ENCODE measurements at regions not wholly inside any gene's neighbourhood (a gene's known extent, or its start where the extent isn't known, plus 50 kb on each side); places are given as distances from the start of the nearest gene placed in this dataset.
"Not testable (repeated sequence)": the region's sequence is repeated elsewhere in the genome, so short reads cannot be mapped to it uniquely, and the experiment has no call there.

DNA sequence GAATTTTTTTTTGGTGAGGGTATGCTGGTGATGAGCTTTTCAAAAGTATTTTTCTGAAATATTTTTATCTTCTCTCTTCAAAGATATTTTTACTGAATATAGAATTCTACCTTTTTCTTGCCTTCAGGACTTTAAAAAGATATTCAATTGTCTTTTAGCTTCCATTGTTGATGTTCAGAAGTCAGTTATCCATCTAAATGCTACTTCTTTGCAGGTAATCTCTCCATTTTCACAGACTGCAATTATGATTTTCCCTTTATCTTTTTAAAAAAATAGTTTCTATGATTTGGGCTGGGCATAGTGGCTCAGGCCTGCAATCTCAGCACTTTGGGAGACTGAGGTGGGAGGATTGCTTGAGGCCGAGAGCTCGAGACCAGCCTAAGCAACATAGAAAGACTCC, 222.4 kb downstream of the IL20RB start:
- no peaks in the 10 kb centered on the region for H3K36me3 ChIP-seq (ENCODE audit: control insufficient read depth, insufficient read depth, low read length)
- no peaks in the 10 kb centered on the region for H3K27me3 ChIP-seq (ENCODE audit: control insufficient read depth, insufficient read depth, low read length)
- H3K4me3 ChIP-seq (ENCODE audit: low read length), result no peak overlapping the region
- no peaks in the 10 kb centered on the region for H3K4me1 ChIP-seq (ENCODE audit: control insufficient read depth, insufficient read depth, low read length)
- no peaks in the 10 kb centered on the region for H3K9me3 ChIP-seq (ENCODE audit: control insufficient read depth, low read length)
- no peak overlapping the region for H3K9ac ChIP-seq (ENCODE audit: low read length)

DNA sequence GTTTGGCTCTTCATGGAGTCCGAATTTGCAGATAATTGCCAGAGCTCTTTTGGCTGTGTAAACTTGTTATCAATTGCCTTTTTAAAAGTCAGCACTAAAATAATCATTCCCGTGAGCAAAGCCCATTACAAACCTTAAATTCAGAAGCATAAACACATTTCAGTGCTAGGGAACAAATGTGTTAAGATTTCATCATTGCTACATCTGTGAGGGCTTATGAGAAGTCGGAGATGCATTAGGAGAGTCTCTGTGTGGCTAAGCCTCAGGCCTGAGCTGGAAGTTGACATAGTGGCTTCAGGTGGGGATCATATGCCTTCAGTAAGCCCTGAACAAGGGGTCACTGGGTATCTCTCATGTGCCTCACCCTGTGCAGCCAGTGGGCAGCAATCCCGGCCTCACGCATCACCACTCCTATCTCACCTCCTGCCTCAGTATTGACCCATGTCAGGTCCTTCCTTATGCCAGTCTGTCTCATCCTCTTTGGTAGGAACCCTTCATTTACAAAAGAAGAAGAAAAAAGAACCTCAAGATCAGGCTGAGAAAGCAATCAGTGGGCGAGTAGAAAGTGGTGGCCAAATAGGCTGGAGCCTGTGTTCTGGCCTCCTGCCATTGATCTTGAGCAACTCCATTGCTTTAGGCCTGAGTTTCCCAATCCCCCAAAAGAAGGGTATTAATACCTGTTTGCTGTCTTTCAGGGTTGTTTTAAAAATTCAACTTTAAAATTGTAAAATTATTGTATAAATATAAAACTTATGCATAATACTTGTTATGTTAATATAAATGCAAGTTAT, 233.5 kb downstream of the IL20RB start:
- H3K36me3 ChIP-seq (ENCODE audit: control insufficient read depth, insufficient read depth, low read length), result no peaks in the 10 kb centered on the region
- no peak overlapping the region for H3K4me3 ChIP-seq (ENCODE audit: low read length)
- H3K9ac ChIP-seq (ENCODE audit: low read length), result no peak overlapping the region
- no peaks in the 10 kb centered on the region for H3K9me3 ChIP-seq (ENCODE audit: control insufficient read depth, low read length)
- H3K4me1 ChIP-seq (ENCODE audit: control insufficient read depth, insufficient read depth, low read length), result no peaks in the 10 kb centered on the region
- H3K27me3 ChIP-seq (ENCODE audit: control insufficient read depth, insufficient read depth, low read length), result no peaks in the 10 kb centered on the region

GRCh38 chr3:137191951-137192350, 234.2 kb downstream of the IL20RB start:
- Histone ChIP-seq H3K9ac (ENCODE audit: low read length) (no peak overlapping the region), H3K4me1 (ENCODE audit: control insufficient read depth, insufficient read depth, low read length) (no peaks in the 10 kb centered on the region), H3K9me3 (ENCODE audit: control insufficient read depth, low read length) (no peaks in the 10 kb centered on the region), H3K36me3 (ENCODE audit: control insufficient read depth, insufficient read depth, low read length) (no peaks in the 10 kb centered on the region), H3K27me3 (ENCODE audit: control insufficient read depth, insufficient read depth, low read length) (no peaks in the 10 kb centered on the region), H3K4me3 (ENCODE audit: low read length) (no peak overlapping the region)

DNA sequence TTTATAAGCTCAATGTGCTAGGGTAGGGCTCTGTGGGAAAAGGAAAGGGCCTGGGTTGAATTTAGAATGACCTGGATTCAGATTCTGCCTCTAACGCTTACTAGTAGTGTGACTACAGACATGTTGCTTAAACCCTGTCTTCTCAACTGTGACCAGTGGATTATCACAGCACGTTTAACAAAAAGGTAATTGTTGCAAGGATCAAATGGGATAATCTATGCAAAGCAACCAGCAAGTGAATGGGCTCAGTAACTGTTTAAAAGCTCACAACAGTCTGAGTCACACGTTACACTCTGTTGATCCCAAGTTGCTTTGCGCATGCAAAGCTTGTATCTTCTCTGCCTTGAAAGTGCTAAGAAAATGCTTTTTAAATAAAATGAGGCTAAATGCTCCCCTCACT, 236.5 kb downstream of the IL20RB start:
- H3K27me3 ChIP-seq (ENCODE audit: control insufficient read depth, insufficient read depth, low read length), result no peaks in the 10 kb centered on the region
- H3K4me3 ChIP-seq (ENCODE audit: low read length), result no peak overlapping the region
- H3K9me3 ChIP-seq (ENCODE audit: control insufficient read depth, low read length), result no peaks in the 10 kb centered on the region
- no peak overlapping the region for H3K9ac ChIP-seq (ENCODE audit: low read length)
- no peaks in the 10 kb centered on the region for H3K36me3 ChIP-seq (ENCODE audit: control insufficient read depth, insufficient read depth, low read length)
- no peaks in the 10 kb centered on the region for H3K4me1 ChIP-seq (ENCODE audit: control insufficient read depth, insufficient read depth, low read length)

DNA sequence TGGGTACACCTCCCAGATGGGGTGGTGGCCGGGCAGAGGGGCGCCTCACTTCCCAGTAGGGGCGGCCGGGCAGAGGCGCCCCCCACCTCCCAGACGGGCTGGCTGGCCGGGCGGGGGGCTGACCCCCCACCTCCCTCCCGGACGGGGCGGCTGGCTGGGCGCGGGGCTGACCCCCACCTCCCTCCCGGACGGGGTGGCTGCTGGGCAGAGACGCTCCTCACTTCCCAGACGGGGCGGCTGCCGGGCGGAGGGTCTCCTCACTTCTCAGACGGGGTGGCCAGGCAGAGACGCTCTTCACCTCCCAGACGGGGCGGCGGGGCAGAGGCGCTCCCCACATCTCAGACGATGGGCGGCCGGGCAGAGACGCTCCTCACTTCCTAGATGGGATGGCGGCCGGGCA, 240.6 kb downstream of the IL20RB start:
- not testable (repeated sequence) for H3K27me3 ChIP-seq (ENCODE audit: control insufficient read depth, insufficient read depth, low read length); H3K4me3 ChIP-seq (ENCODE audit: low read length); H3K36me3 ChIP-seq (ENCODE audit: control insufficient read depth, insufficient read depth, low read length); H3K4me1 ChIP-seq (ENCODE audit: control insufficient read depth, insufficient read depth, low read length); H3K9me3 ChIP-seq (ENCODE audit: control insufficient read depth, low read length); H3K9ac ChIP-seq (ENCODE audit: low read length)

DNA sequence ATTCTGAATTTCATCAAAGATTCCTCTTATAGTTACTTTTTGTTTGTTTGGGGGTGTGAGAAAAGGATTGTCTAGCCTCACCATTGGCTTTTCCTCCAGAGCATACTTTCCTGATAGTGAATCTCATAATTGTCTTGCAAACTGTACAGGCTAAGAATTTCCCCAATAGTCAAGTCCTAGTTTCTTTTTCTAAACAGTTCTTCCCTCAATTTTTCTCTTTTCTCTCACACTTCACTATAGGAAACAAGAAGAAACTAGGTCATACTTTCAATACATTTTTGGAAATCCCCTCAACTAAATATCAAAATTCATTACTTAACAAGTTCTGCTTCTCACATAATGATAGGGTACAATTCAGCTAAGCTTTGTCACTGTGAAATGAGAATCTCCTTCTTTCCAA, 241.9 kb downstream of the IL20RB start:
- Histone ChIP-seq H3K4me3 (ENCODE audit: low read length) (no peak overlapping the region), H3K9me3 (ENCODE audit: control insufficient read depth, low read length) (no peaks in the 10 kb centered on the region), H3K9ac (ENCODE audit: low read length) (no peak overlapping the region), H3K36me3 (ENCODE audit: control insufficient read depth, insufficient read depth, low read length) (no peaks in the 10 kb centered on the region), H3K27me3 (ENCODE audit: control insufficient read depth, insufficient read depth, low read length) (no peaks in the 10 kb centered on the region), H3K4me1 (ENCODE audit: control insufficient read depth, insufficient read depth, low read length) (no peaks in the 10 kb centered on the region)

GRCh38 chr3:137201066-137201465, 243.3 kb downstream of the IL20RB start:
- H3K9ac ChIP-seq (ENCODE audit: low read length), result no peak overlapping the region
- H3K27me3 ChIP-seq (ENCODE audit: control insufficient read depth, insufficient read depth, low read length), result no peaks in the 10 kb centered on the region
- no peaks in the 10 kb centered on the region for H3K4me1 ChIP-seq (ENCODE audit: control insufficient read depth, insufficient read depth, low read length)
- H3K9me3 ChIP-seq (ENCODE audit: control insufficient read depth, low read length), result no peaks in the 10 kb centered on the region
- no peak overlapping the region for H3K4me3 ChIP-seq (ENCODE audit: low read length)
- H3K36me3 ChIP-seq (ENCODE audit: control insufficient read depth, insufficient read depth, low read length), result no peaks in the 10 kb centered on the region

GRCh38 chr3:137202941-137203340, 245.2 kb downstream of the IL20RB start:
- Histone ChIP-seq H3K27me3 (ENCODE audit: control insufficient read depth, insufficient read depth, low read length) (no peaks in the 10 kb centered on the region), H3K4me3 (ENCODE audit: low read length) (no peak overlapping the region)

GRCh38 chr3:137204409-137204808, 246.6 kb downstream of the IL20RB start:
- Histone ChIP-seq H3K4me3 (ENCODE audit: low read length) (no peak overlapping the region), H3K9me3 (ENCODE audit: control insufficient read depth, low read length) (no peaks in the 10 kb centered on the region), H3K9ac (ENCODE audit: low read length) (no peak overlapping the region), H3K27me3 (ENCODE audit: control insufficient read depth, insufficient read depth, low read length) (no peaks in the 10 kb centered on the region), H3K4me1 (ENCODE audit: control insufficient read depth, insufficient read depth, low read length) (no peaks in the 10 kb centered on the region), H3K36me3 (ENCODE audit: control insufficient read depth, insufficient read depth, low read length) (no peaks in the 10 kb centered on the region)

More at GRCh38 chr3:137202941-137203340, 245.2 kb downstream of the IL20RB start:
- Histone ChIP-seq H3K36me3 (ENCODE audit: control insufficient read depth, insufficient read depth, low read length) (no peaks in the 10 kb centered on the region), H3K4me1 (ENCODE audit: control insufficient read depth, insufficient read depth, low read length) (no peaks in the 10 kb centered on the region), H3K9ac (ENCODE audit: low read length) (no peak overlapping the region), H3K9me3 (ENCODE audit: control insufficient read depth, low read length) (no peaks in the 10 kb centered on the region)

GRCh38 chr3:137205394-137206045, 247.7 kb downstream of the IL20RB start:
- Histone ChIP-seq H3K9ac (ENCODE audit: low read length) (no peak overlapping the region), H3K9me3 (ENCODE audit: control insufficient read depth, low read length) (no peaks in the 10 kb centered on the region), H3K4me3 (ENCODE audit: low read length) (no peak overlapping the region), H3K4me1 (ENCODE audit: control insufficient read depth, insufficient read depth, low read length) (no peaks in the 10 kb centered on the region), H3K27me3 (ENCODE audit: control insufficient read depth, insufficient read depth, low read length) (no peaks in the 10 kb centered on the region), H3K36me3 (ENCODE audit: control insufficient read depth, insufficient read depth, low read length) (no peaks in the 10 kb centered on the region)

- Histone ChIP-seq H3K9ac (ENCODE audit: low read length) (no peak overlapping the region), H3K27me3 (ENCODE audit: control insufficient read depth, insufficient read depth, low read length) (no peaks in the 10 kb centered on the region), H3K36me3 (ENCODE audit: control insufficient read depth, insufficient read depth, low read length) (no peaks in the 10 kb centered on the region), H3K4me1 (ENCODE audit: control insufficient read depth, insufficient read depth, low read length) (no peaks in the 10 kb centered on the region), H3K9me3 (ENCODE audit: control insufficient read depth, low read length) (no peaks in the 10 kb centered on the region), H3K4me3 (ENCODE audit: low read length) (no peak overlapping the region)
Observed at GRCh38 chr3:137207616-137208015, 249.8 kb downstream of the IL20RB start.

DNA sequence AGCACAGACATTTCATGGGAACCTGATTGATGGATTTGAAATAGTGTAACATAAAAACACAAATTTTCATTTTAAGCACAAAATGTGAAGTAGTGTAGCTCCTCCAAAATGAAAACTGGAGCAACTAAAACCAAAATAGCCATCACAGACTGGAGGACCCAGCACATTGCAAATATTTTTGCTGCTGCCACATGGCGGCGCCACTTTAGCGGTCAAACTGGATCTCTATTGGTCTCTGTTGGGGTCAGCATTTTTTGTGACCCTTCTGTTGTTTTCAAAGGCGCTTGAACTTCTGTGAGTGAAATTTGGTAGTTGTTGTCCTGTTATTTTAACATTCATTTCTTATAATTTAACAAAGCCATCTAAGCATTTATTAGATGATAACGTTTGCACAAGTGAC, 259.9 kb downstream of the IL20RB start:
- H3K9ac ChIP-seq (ENCODE audit: low read length), result no peak overlapping the region

More for the DNA sequence above, 259.9 kb downstream of the IL20RB start:
- H3K9me3 ChIP-seq (ENCODE audit: control insufficient read depth, low read length), result no peaks in the 10 kb centered on the region
- no peaks in the 10 kb centered on the region for H3K4me1 ChIP-seq (ENCODE audit: control insufficient read depth, insufficient read depth, low read length)
- no peaks in the 10 kb centered on the region for H3K36me3 ChIP-seq (ENCODE audit: control insufficient read depth, insufficient read depth, low read length)
- H3K27me3 ChIP-seq (ENCODE audit: control insufficient read depth, insufficient read depth, low read length), result no peaks in the 10 kb centered on the region
- no peak overlapping the region for H3K4me3 ChIP-seq (ENCODE audit: low read length)
